ENCODE measurements at regions not wholly inside any gene's neighbourhood (a gene's known extent, or its start where the extent isn't known, plus 50 kb on each side); places are given as distances from the start of the nearest gene placed in this dataset.

GRCh38 chr11:38300570-38300969 is 1702.5 kb upstream of the RAG2 start:
- Histone ChIP-seq H3K27me3 (ENCODE audit: control insufficient read depth, insufficient read depth, low read length) (no peaks in the 10 kb centered on the region), H3K4me3 (ENCODE audit: low read depth, low read length) (no peak overlapping the region), H3K36me3 (ENCODE audit: control insufficient read depth, insufficient read depth, low read length) (no peaks in the 10 kb centered on the region)
- FAIRE-seq (no peak), DNase-seq (ENCODE audit: low read depth) (no peak)
- no peak for TF ChIP-seq CTCF (IDR thresholded peaks at IDR 0.05; ENCODE audit: insufficient read depth, low read length, severe bottlenecking)

DNA sequence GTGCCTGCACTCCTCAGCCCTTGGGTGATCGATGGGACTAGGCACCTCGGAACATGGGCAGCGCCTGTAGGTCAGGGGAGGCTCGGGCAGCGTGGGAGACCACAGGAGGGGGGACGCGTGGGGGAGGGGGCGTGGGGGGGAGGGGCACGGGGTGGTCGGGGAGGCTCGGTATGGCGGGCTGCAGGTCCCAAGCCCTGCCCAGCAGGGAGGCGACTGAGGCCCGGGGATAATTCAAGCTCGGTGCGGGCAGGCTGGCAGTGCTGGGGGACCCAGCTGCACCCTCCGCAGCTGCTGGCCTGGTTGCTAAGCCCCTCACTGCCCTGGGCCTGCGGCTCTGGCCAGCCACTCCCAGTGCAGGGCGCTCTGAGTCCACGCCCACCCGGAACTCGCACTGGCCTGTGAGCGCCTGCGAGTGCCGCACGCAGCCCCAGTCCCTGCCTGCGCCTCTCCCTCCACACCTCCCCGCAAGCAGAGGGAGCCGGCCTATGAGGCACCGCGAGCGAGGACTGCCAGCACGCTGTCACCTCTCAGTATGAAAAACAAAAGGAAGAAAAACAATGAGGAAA is 1698.3 kb upstream of the RAG2 start:
- no peak for TF ChIP-seq CTCF (IDR thresholded peaks at IDR 0.05; ENCODE audit: insufficient read depth, low read length, severe bottlenecking)
- Histone ChIP-seq H3K27me3 (ENCODE audit: control insufficient read depth, insufficient read depth, low read length) (no peaks in the 10 kb centered on the region), H3K4me3 (ENCODE audit: low read depth, low read length) (no peak overlapping the region), H3K36me3 (ENCODE audit: control insufficient read depth, insufficient read depth, low read length) (no peaks in the 10 kb centered on the region)
- FAIRE-seq = no peak
- no peak for DNase-seq (ENCODE audit: low read depth)

DNA sequence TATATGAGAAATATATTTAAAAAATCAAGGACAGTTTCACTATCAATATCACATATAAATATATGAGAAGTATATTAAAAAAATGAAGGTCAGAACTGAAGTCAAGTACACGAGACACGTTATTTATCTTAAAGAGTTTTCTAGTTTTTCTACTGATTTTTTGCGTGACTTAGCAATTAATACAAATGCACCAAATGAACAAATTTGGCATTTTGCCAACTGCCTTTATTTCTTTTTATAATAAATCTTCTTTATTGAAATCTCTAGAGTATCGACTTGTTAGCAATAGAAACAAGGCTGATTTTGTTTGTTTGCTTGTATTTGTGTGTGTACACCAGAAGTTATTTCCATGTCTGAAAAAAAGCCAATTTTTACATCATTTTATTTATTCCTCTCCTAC is 1684.7 kb upstream of the RAG2 start:
- FAIRE-seq (no peak), DNase-seq (ENCODE audit: low read depth) (no peak)
- H3K4me3 ChIP-seq (ENCODE audit: low read depth, low read length) = no peak overlapping the region
- H3K27me3 ChIP-seq (ENCODE audit: control insufficient read depth, insufficient read depth, low read length) = no peaks in the 10 kb centered on the region
- H3K36me3 ChIP-seq (ENCODE audit: control insufficient read depth, insufficient read depth, low read length) = no peaks in the 10 kb centered on the region
- no peak for TF ChIP-seq CTCF (IDR thresholded peaks at IDR 0.05; ENCODE audit: insufficient read depth, low read length, severe bottlenecking)

GRCh38 chr11:38278457-38279141 is 1680.6 kb upstream of the RAG2 start:
- H3K27me3 ChIP-seq (ENCODE audit: control insufficient read depth, insufficient read depth, low read length) = no peaks in the 10 kb centered on the region
- DNase-seq (ENCODE audit: low read depth) (no peak), FAIRE-seq (no peak)
- no peak overlapping the region for H3K4me3 ChIP-seq (ENCODE audit: low read depth, low read length)
- H3K36me3 ChIP-seq (ENCODE audit: control insufficient read depth, insufficient read depth, low read length) = no peaks in the 10 kb centered on the region
- no peak for TF ChIP-seq CTCF (IDR thresholded peaks at IDR 0.05; ENCODE audit: insufficient read depth, low read length, severe bottlenecking)

GRCh38 chr11:38274031-38274430 is 1676.0 kb upstream of the RAG2 start:
- H3K4me3 ChIP-seq (ENCODE audit: low read depth, low read length) = no peak overlapping the region
- no peak for FAIRE-seq
- peak; percentile 13 for DNase-seq (ENCODE audit: low read depth)
- no peak for TF ChIP-seq CTCF (IDR thresholded peaks at IDR 0.05; ENCODE audit: insufficient read depth, low read length, severe bottlenecking)
- H3K36me3 ChIP-seq (ENCODE audit: control insufficient read depth, insufficient read depth, low read length) = no peaks in the 10 kb centered on the region
- H3K27me3 ChIP-seq (ENCODE audit: control insufficient read depth, insufficient read depth, low read length) = no peaks in the 10 kb centered on the region

DNA sequence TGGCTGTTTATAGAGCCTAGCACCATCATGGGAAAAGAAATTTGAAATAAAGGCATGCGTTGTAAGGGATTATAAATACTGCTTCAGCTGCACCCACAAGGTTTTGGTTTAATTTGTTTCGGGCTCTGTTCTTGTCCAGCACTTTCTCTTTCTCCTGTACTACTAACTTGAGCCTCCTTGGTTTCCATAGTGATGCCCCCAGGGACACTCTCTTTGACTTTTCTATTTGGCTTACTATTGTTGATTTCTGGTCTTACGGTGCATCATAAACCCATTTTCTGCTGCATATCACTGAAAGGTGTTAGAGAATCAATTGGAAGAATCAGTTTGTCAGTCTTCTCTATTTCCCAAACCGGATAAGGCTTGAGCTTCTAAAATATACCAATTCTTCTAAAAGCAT is 1674.3 kb upstream of the RAG2 start:
- Histone ChIP-seq H3K4me3 (ENCODE audit: low read depth, low read length) (no peak overlapping the region), H3K27me3 (ENCODE audit: control insufficient read depth, insufficient read depth, low read length) (no peaks in the 10 kb centered on the region), H3K36me3 (ENCODE audit: control insufficient read depth, insufficient read depth, low read length) (no peaks in the 10 kb centered on the region)
- TF ChIP-seq CTCF (IDR thresholded peaks at IDR 0.05; ENCODE audit: insufficient read depth, low read length, severe bottlenecking) = no peak
- FAIRE-seq = no peak
- no peak for DNase-seq (ENCODE audit: low read depth)

Data from bronchial epithelial cell (primary cell).